Stomach (tissue), 8 donors: ENCODE measurements at regions not wholly inside any gene's neighbourhood (a gene's known extent, or its start where the extent isn't known, plus 50 kb on each side); places are given as distances from the start of the nearest gene placed in this dataset.

Experiments
- DNase-seq, 2 donors: peaks; one replicate each; pipeline versions ENCODE4 v3.0.0 to v3.0.0-alpha.2; 2013 to 2019
- H3K27ac ChIP-seq, 5 donors: fragments of 200-600 bp in 4 of 5; sonication (generic) in 4 of 5; one replicate each; pipeline ENCODE4 v1.5.1; 2013 to 2019; ENCODE audit warnings: mild to moderate bottlenecking in 1 of 5, moderate library complexity in 1 of 5
- H3K27me3 ChIP-seq, 3 donors: fragments of 200-600 bp; sonication (generic); one replicate each; pipeline ENCODE4 v1.5.1; 2017 to 2019; ENCODE audit warnings: mixed run types in 1 of 3
- H3K36me3 ChIP-seq, 4 donors: fragments of 200-600 bp; sonication (generic); 1 replicate in 3 of 4; 2 replicates in 1 of 4; pipeline ENCODE4 v1.5.1; 2016 to 2019
- H3K4me1 ChIP-seq, 4 donors: fragments of 200-600 bp; sonication (generic); one replicate each; pipeline ENCODE4 v1.5.1; 2016 to 2019
- H3K4me3 ChIP-seq, 4 donors: fragments of 200-600 bp; sonication (generic) in 3 of 4; one replicate each; pipeline ENCODE4 v1.5.1; 2016 to 2019; ENCODE audit warnings: mild to moderate bottlenecking in 1 of 4
- H3K9me3 ChIP-seq, 4 donors: fragments of 200-600 bp; sonication (generic); one replicate each; pipeline ENCODE4 v1.5.1; 2016 to 2019
- CTCF ChIP-seq, 7 experiments: fragments of 450-650 bp in 4 of 7; fragments of 200-600 bp in 3 of 7; sonication (generic) in 3 of 7; IDR thresholded peaks; one replicate each; pipeline ENCODE4 v1.5.1; 2016 to 2019; ENCODE audit warnings: antibody characterized with exemption in 7 of 7, control low read depth in 2 of 7, mild to moderate bottlenecking in 1 of 7
- EP300 ChIP-seq: sonication (generic); formaldehyde crosslinking; IDR thresholded peaks from one replicate; pipeline ENCODE4 v1.6.1; 2017; ENCODE audit warnings: antibody characterized with exemption
- POLR2A ChIP-seq, 4 donors: fragments of 450-650 bp; IDR thresholded peaks; one replicate each; pipeline ENCODE4 v1.6.1; 2016; ENCODE audit warnings: antibody characterized with exemption in 4 of 4, control low read depth in 2 of 4, mild to moderate bottlenecking in 1 of 4, moderate library complexity in 1 of 4
- POLR2AphosphoS5 ChIP-seq, 3 donors: sonication (generic); formaldehyde crosslinking; IDR thresholded peaks; one replicate each; pipeline ENCODE4 v1.6.1; 2016; ENCODE audit warnings: antibody characterized with exemption in 3 of 3
- WGBS, 5 donors: extraction: QIAGEN DNeasy Blood & Tissue Kit in 3 of 5; methylation state at CpG; one replicate each; pipeline versions ENCODE4 v1.1.5 to v1.1.7; 2013 to 2018; 5-methylcytosine and 5-hydroxymethylcytosine counted together
- intact Hi-C: fragments of 100-400 bp; cut with DNase I; formaldehyde crosslinking; loops from one replicate; pipeline ENCODE4 v1.15.1; 2023; ENCODE audit warnings: low total_unique reads
- donor health status: healthy with polysubstance abuse.
- donor health status: Bipolar disorder and iron deficiency.
- donor health status: healthy.

GRCh38 chr12:84767079-84767478, 145.5 kb downstream of the SLC6A15 start:
- 63 to 70% (median 69%) methylated on average over 1 of the region's 1 CpG for WGBS, 5 donors
- intact Hi-C loops, result no loop called here
- H3K4me1 ChIP-seq, result no peaks in the 10 kb centered on the region

GRCh38 chr12:84766375-84766774, 146.2 kb downstream of the SLC6A15 start:
- H3K4me3 ChIP-seq, result no peak overlapping the region
- H3K9me3 ChIP-seq, result peaks cover 0 to 3% (median 0%) of the 10 kb centered on the region in 4 donors
- TF ChIP-seq POLR2AphosphoS5 (IDR thresholded peaks at IDR 0.05) (no peak), POLR2A (IDR thresholded peaks at IDR 0.05) (no peak), CTCF (IDR thresholded peaks at IDR 0.05) (no peak), EP300 (no peak)
- intact Hi-C loops, result no loop called here
- no peaks in the 10 kb centered on the region for H3K4me1 ChIP-seq
- no peaks in the 10 kb centered on the region for H3K36me3 ChIP-seq
- no peaks in the 10 kb centered on the region for H3K27me3 ChIP-seq
- no peak overlapping the region for H3K27ac ChIP-seq
- DNase-seq, result no peak

More at GRCh38 chr12:84767079-84767478, 145.5 kb downstream of the SLC6A15 start:
- H3K27ac ChIP-seq, result no peak overlapping the region
- no peak overlapping the region for H3K4me3 ChIP-seq
- no peak for DNase-seq
- no peaks in the 10 kb centered on the region for H3K36me3 ChIP-seq
- H3K27me3 ChIP-seq, result no peaks in the 10 kb centered on the region
- no peaks in the 10 kb centered on the region for H3K9me3 ChIP-seq
- TF ChIP-seq CTCF (IDR thresholded peaks at IDR 0.05) (no peak), EP300 (no peak), POLR2A (IDR thresholded peaks at IDR 0.05) (no peak), POLR2AphosphoS5 (IDR thresholded peaks at IDR 0.05) (no peak)

DNA sequence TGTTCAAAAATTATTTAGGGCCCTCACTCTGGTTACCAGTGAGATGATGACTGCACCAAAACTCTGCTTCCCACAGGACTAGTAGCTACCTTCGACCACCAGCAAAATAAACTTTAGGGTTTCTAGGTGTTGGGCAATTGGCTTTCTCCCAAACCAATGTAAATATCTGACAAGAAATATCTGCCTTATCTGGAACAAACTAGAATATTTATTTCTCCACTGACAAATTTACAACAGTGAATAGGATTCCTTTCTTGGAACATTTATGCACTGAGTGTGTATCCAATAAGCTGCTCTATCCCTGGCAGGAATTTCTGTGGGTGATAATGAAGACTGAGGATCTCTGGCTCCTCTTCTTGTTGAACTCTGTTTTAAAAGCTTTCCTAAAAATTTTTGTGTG, 148.6 kb downstream of the SLC6A15 start:
- 21 to 47% (median 45%) methylated on average over 1 of the region's 1 CpG for WGBS, 5 donors
- Histone ChIP-seq H3K27me3 (no peaks in the 10 kb centered on the region), H3K4me3 (no peak overlapping the region), H3K9me3 (peaks cover 0 to 6% (median 0%) of the 10 kb centered on the region in 4 donors), H3K27ac (no peak overlapping the region), H3K36me3 (no peaks in the 10 kb centered on the region), H3K4me1 (no peaks in the 10 kb centered on the region)
- intact Hi-C loops, result no loop called here
- no peak for TF ChIP-seq POLR2AphosphoS5 (IDR thresholded peaks at IDR 0.05)
- no peak for TF ChIP-seq EP300
- TF ChIP-seq POLR2A (IDR thresholded peaks at IDR 0.05), result no peak
- no peak for TF ChIP-seq CTCF (IDR thresholded peaks at IDR 0.05)
- DNase-seq, result no peak

DNA sequence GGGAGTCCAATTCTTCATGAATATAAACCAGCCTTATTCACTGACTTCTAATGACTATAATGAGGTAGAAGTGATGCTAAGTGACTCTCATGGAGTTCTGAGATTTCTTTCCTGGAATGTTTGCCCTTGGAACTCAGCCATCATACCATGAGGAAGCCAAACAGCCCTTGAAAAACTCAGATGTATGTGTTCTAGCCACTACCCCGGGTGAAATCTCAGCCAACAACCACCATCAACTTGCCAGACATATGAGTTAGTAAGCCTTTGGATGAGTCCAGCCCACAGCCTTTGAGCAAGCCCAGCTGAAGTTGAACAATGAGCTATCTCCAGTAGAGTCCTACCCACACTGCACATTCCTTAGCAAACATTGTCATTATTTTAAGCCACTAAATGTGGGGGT, 149.5 kb downstream of the SLC6A15 start:
- TF ChIP-seq POLR2A (IDR thresholded peaks at IDR 0.05) (no peak), CTCF (IDR thresholded peaks at IDR 0.05) (no peak), POLR2AphosphoS5 (IDR thresholded peaks at IDR 0.05) (no peak), EP300 (no peak)
- H3K9me3 ChIP-seq, result peaks cover 0 to 6% (median 0%) of the 10 kb centered on the region in 4 donors
- no peak for DNase-seq
- intact Hi-C loops, result no loop called here
- 44 to 50% (median 46%) methylated on average over 1 of the region's 1 CpG for WGBS, 5 donors
- no peak overlapping the region for H3K4me3 ChIP-seq
- H3K36me3 ChIP-seq, result no peaks in the 10 kb centered on the region
- no peaks in the 10 kb centered on the region for H3K4me1 ChIP-seq
- no peaks in the 10 kb centered on the region for H3K27me3 ChIP-seq
- H3K27ac ChIP-seq, result no peak overlapping the region
